HepG2 (cell line): ENCODE measurements at regions not wholly inside any gene's neighbourhood (a gene's known extent, or its start where the extent isn't known, plus 50 kb on each side); places are given as distances from the start of the nearest gene placed in this dataset.

ENCODE experiments used
- ATAC-seq: fragments of 200-7000 bp; cut with Tn5 transposase; 3 replicates; pipeline ENCODE4 v1.9.1; 2020; ENCODE audit warnings: mild to moderate bottlenecking, moderate library complexity
- BruUV-seq: library from RNA; stranded (reverse); fragments of 400-500 nt; replicated peaks from 2 replicates; lab custom pipeline; 2021; lab: Mats Ljungman, UMichigan
- CTCF ChIA-PET: fragments of 300-600 bp; formaldehyde crosslinking; extraction: SDS; loops from one replicate; lab custom pipeline; 2021; ENCODE audit warnings: low total read pairs, inconsistent platforms, low intra/inter-chr PET ratio; lab: Yijun Ruan, JAX
- POLR2A ChIA-PET: fragments of 350-600 bp; sonication (Branson Sonifier 250); formaldehyde crosslinking; loops from one replicate; lab custom pipeline; 2020; ENCODE audit warnings: antibody characterized with exemption, inconsistent platforms; lab: Yijun Ruan, JAX
- DNase-seq: peaks from one replicate; pipeline ENCODE4 v3.0.0-alpha.2; 2015; ENCODE audit warnings: low spot score
- FAIRE-seq: peaks from 3 replicates; lab custom pipeline; 2011; peaks lifted over from hg19 to GRCh38; lab: Jason Lieb, UNC
- H2AFZ ChIP-seq: one replicate; pipeline ENCODE4 v1.6.1; 2011; ENCODE audit warnings: low read length, inconsistent platforms
- H3K27ac ChIP-seq: fragments of 300-600 bp; 3 replicates; pipeline ENCODE4 v1.8.0; 2011; ENCODE audit warnings: mixed run types, mild to moderate bottlenecking, mixed read lengths, low read length, inconsistent platforms; ENCODE audit not compliant: insufficient read depth; ENCODE audit errors: extremely low read length
- H3K27me3 ChIP-seq, 2 experiments: fragments of 200-600 bp in 1 of 2; 2 replicates in 1 of 2; 3 replicates in 1 of 2; pipeline versions ENCODE4 v1.6.0 to v1.8.0; 2011; ENCODE audit warnings: low read length in 2 of 2, mild to moderate bottlenecking in 2 of 2, moderate library complexity in 2 of 2, inconsistent platforms in 1 of 2; ENCODE audit not compliant: insufficient read depth in 2 of 2, control insufficient read depth in 1 of 2
- H3K36me3 ChIP-seq, 2 experiments: fragments of 200-600 bp in 1 of 2; replicated peaks in 1 of 2; 2 replicates in 1 of 2; 3 replicates in 1 of 2; pipeline versions ENCODE4 v1.5.1 to v1.8.0; 2011; ENCODE audit warnings: low read length in 2 of 2, inconsistent platforms in 1 of 2; ENCODE audit not compliant: insufficient read depth in 2 of 2, control insufficient read depth in 1 of 2
- H3K4me1 ChIP-seq: 2 replicates; pipeline ENCODE4 v1.5.1; 2012; ENCODE audit warnings: low read length, inconsistent platforms; ENCODE audit not compliant: insufficient read depth
- H3K4me2 ChIP-seq: 2 replicates; pipeline ENCODE4 v1.6.0; 2011; ENCODE audit warnings: low read depth, low read length, inconsistent platforms
- H3K4me3 ChIP-seq, 3 experiments: fragments of 200-600 bp in 1 of 3; sonication (generic), shearing (Covaris generic) in 1 of 3; replicated peaks in 1 of 3; 2 replicates each; pipeline ENCODE4 v1.5.1; 2011 to 2016; ENCODE audit warnings: low read length in 3 of 3, inconsistent platforms in 2 of 3, low read depth in 2 of 3, mild to moderate bottlenecking in 2 of 3, control low read depth in 1 of 3, mixed read lengths in 1 of 3; ENCODE audit not compliant: insufficient read depth in 1 of 3
- H3K79me2 ChIP-seq: one replicate; pipeline ENCODE4 v1.6.1; 2011; ENCODE audit warnings: low read length, inconsistent platforms; ENCODE audit not compliant: insufficient read depth
- H3K9ac ChIP-seq: 2 replicates; pipeline ENCODE4 v1.6.0; 2011; ENCODE audit warnings: mild to moderate bottlenecking, low read depth, low read length, inconsistent platforms; ENCODE audit not compliant: insufficient read depth
- H3K9me3 ChIP-seq: 2 replicates; pipeline ENCODE4 v1.5.1; 2012; ENCODE audit warnings: mild to moderate bottlenecking, low read length
- H4K20me1 ChIP-seq: 2 replicates; pipeline ENCODE4 v1.6.0; 2011; ENCODE audit warnings: inconsistent platforms, mild to moderate bottlenecking, low read length, moderate library complexity; ENCODE audit not compliant: insufficient read depth
- ATF7-NPFF ChIP-seq: sonication (generic); formaldehyde crosslinking; IDR thresholded peaks from 2 replicates; pipeline ENCODE4 v1.8.1; 2023; ENCODE audit warnings: mild to moderate bottlenecking, low read depth, missing genetic modification reagents, moderate library complexity
- CAMTA2 ChIP-seq: sonication (generic); formaldehyde crosslinking; IDR thresholded peaks from 2 replicates; pipeline ENCODE4 v1.4.0; 2020; ENCODE audit warnings: mild to moderate bottlenecking, missing genetic modification reagents, borderline replicate concordance
- MLXIP ChIP-seq: sonication (generic); formaldehyde crosslinking; IDR thresholded peaks from 2 replicates; pipeline ENCODE4 v1.9.0; 2021; ENCODE audit warnings: missing genetic modification reagents, borderline replicate concordance
- NFYC ChIP-seq: IDR thresholded peaks from 2 replicates; pipeline ENCODE4 v1.6.1; 2016; ENCODE audit warnings: missing genetic modification reagents, missing compliant biosample characterization
- POLR2G ChIP-seq: fragments of 200-400 bp; formaldehyde crosslinking; IDR thresholded peaks from 2 replicates; pipeline ENCODE4 v1.6.1; 2018; ENCODE audit warnings: mild to moderate bottlenecking, low read depth, low read length, moderate library complexity
- ZFP62 ChIP-seq: sonication (generic); formaldehyde crosslinking; IDR thresholded peaks from 2 replicates; pipeline ENCODE4 v1.4.0; 2020; ENCODE audit warnings: missing genetic modification reagents
- ZSCAN21 ChIP-seq: sonication (generic); formaldehyde crosslinking; IDR thresholded peaks from 2 replicates; pipeline ENCODE4 v1.8.0; 2022; ENCODE audit warnings: mild to moderate bottlenecking, missing genetic modification reagents, moderate library complexity, borderline replicate concordance
- WGBS: methylation state at CpG from one replicate; pipeline ENCODE4 v1.1.6; 2017; ENCODE audit warnings: low lambda C conversion rate; 5-methylcytosine and 5-hydroxymethylcytosine counted together
- in situ Hi-C: cut with HindIII; loops from 2 replicates; pipeline ENCODE4 v1.10.0; 2017; ENCODE audit warnings: low pct_unique_long_range_greater_than_20kb; ENCODE audit not compliant: extremely low pct_ligation_motif_present
- intact Hi-C: fragments of 100-400 bp; cut with micrococcal nuclease; formaldehyde crosslinking; loops from one replicate; pipeline ENCODE4 v1.10.0; 2022; ENCODE audit not compliant: unreplicated experiment

- TF ChIP-seq MLXIP (CRISPR knock-in tag), result no peak
- no peak for TF ChIP-seq NFYC (CRISPR knock-in tag)
- no peak for TF ChIP-seq CAMTA2
- TF ChIP-seq ZSCAN21 (CRISPR knock-in tag), result no peak
- TF ChIP-seq ATF7-NPFF (CRISPR knock-in tag), result no peak
- TF ChIP-seq ZFP62, result no peak
Measured at GRCh38 chr1:232137066-232137465, 492.9 kb downstream of the SIPA1L2 start (continued).

DNA sequence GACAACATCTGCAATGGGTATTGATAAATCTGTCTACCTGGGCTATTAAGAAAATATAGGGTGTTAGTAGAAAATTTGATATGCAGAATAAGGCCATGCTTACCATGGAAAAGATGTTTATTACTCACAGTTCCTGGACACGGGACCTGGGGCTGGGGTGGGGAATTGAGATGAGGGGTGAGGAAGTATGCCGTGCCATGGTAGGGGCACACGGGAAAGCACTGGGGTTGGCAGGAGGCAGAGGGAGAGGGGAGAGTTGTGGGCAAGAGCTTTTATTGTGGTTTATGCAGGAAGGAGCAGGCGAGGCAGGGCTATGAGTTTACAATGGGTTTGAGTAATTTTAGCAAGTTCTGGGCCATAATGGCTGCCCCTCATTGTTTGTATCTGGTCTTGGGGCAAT, 493.8 kb downstream of the SIPA1L2 start:
- Histone ChIP-seq H3K36me3 (no peaks in the 10 kb centered on the region), H3K79me2 (no peaks in the 10 kb centered on the region), H3K27ac (no peak overlapping the region), H3K9me3 (no peaks in the 10 kb centered on the region), H3K4me2 (no peak overlapping the region), H2AFZ (no peak overlapping the region), H4K20me1 (no peaks in the 10 kb centered on the region), H3K4me3 (no peak overlapping the region), H3K4me1 (no peaks in the 10 kb centered on the region), H3K9ac (no peak overlapping the region), H3K27me3 (no peaks in the 10 kb centered on the region)
- in situ Hi-C loops, result no loop called here
- ChIA-PET POLR2A (no interaction called here), CTCF (no interaction called here)
- DNase-seq, result no peak
- no peak for FAIRE-seq
- WGBS, result 12% methylated on average over 4 of the region's 4 CpGs
- BruUV-seq, result no TSS peak
- TF ChIP-seq POLR2G, result no peak
- no peak for ATAC-seq
- intact Hi-C loops, result no loop called here
